ENCODE measurements at regions not wholly inside any gene's neighbourhood (a gene's known extent, or its start where the extent isn't known, plus 50 kb on each side); places are given as distances from the start of the nearest gene placed in this dataset.
"Not testable (repeated sequence)": the region's sequence is repeated elsewhere in the genome, so short reads cannot be mapped to it uniquely, and the experiment has no call there.

DNA sequence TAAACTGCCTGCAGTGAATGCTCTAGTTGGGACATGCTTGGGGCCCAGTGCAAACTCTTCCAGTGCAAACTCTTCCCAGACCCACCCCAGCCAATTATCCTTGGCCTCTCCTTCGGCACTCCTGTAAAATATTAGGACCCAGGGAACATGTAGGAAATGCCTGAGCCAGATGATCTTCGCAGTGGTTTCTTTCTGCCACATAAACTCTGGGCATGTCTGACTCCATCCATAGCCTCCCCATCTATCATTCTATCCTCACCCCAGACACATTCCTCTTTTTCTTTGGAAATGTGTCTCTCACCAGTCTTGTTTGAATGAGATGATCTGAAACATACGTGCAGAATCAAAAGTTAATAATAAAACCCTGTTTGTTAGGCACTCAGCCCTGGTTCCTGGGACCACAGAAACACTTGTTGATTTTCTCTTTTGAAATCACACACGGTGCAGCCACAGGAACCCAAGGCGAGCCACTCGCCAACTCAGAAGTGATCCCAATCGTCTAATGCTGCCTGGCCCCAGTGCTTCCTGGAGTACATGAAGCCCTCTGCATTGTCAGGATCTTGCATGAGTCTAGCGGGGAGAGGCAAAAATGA is 108.9 kb upstream of the CST7 start:
- no peak for DNase-seq

DNA sequence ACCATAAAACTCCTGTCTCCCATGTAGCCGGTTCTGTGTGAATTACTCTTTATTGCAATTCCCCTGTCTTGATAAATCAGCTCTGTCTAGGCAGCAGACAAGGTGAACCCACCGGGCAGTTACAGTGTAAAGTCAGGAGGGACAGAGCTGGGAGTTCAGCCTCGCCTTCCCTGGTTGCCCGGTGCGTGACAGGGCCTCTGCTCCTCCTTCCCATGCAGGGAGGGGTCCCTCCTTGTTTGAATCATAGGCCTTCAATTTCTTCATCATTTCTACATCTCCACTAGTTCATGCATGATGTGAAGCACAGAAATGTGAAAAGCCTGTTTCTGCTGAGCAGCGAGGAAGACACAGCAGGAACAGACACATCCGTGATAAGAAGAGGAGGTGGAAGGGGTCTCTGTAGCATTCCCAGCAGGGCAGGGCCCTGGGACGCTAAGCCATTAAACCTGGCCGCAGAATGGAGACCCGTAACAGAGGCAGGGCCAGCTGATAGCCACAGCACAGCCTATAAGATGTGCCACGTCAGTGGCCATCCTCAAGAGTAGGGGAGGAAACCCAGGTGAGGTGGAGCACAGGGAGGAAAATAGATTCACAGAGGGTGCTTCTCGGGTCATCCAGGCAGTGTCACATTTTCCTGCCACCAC is 106.7 kb upstream of the CST7 start:
- DNase-seq, result no peak

DNA sequence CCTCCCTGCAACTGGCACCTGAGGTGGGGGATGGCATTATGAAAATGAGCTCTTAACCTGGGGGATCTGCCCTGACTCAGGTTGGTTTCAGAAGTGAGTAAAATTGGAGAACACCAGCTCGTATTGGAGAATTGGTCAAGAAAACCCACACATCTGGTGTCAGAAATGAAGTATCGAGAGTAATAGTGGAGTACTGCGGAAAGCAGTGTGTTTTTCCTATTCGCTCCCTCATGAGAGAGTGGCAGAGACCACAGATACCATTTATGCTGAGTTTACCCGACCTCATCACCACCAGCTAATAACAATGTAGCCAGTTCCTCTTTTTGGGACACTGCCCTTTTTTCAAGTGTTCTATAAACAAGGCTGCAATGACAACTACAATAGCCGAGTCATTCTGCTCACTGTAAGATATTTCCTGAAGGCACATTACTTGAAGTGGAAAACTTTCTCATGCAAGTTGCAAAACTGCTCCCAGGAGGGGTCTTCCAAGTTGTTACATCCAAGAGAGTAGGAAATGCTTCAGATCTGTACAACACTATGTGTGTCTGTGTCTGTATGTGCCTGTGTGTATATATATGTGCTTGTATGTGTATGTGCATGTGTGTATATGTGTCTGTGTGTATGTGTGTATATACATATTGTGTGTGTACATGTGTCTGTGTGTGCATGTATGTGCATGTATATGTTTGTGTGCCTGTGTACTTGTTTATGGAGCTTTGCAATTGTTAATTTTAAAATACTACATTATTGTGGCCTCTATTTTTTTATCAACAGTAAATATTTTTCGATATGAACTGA is 106.0 kb upstream of the CST7 start:
- no peak for DNase-seq

DNA sequence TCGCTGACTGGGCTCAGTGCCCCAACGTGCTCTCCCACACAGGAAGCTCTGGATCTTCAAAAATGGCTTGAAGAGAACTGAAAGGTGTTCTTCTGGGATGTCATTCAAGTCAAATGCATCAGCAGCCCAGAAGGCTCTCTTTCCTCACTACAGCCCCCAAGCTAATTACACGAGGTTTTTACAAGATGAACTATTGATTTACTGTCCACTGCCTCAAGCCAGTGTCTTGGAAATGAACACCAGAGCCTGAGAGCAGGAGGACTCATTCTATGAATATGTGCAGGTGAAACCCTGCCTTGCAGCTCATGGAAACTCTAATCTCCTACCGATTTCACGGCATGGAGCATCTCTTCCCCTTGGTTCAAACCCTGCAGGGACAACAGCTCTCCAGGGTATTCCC is 98.9 kb upstream of the CST7 start:
- DNase-seq, result no peak

DNA sequence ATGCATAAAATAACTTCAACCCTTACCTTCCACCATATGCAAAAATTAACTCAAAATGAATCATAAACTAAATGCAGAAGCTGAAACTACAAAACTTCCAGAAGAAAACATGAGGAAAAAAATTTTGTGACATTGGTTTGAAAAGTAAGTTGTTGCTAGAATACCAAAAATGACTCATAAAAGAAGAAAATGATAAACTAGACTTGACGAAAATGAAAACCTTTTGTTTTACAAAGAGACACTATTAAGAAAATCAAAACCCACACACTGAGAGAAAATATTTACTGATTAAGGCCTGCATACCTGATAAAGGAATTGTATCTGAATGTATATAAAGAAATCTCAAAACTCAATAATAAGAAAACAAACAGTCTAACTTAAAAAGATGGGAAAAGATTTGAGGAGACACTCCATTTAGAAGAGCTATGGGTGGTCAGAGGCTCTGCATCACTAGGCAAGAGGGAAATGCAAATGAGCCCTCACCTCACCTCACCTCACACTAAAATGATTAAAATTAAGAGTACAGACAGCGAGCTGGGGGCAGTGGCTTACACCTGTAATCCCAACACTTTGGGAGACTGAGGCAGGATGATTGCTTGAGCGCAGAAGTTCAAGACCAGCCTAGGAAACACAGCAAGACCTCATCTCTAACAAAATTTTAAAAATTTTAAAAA is 97.6 kb upstream of the CST7 start:
- DNase-seq, result no peak

DNA sequence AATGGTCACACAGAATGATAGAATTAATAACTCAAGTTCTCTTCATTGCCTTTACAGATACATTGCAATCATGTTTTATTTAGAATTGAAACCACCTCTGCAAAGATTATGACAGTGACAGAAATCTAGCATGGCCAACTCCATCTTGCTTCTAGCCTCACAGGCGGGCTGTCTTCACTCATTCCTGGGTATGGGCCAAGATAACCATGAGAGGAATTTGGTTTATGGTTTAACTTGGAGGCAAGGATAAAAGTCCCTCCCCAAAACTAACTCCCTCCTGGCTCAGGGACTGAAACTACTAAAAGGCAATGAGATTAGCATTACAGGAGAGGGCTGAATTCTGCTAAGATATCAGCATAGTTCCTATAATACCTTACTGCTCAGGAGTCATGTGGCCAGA is 95.2 kb upstream of the CST7 start:
- DNase-seq, result no peak

DNA sequence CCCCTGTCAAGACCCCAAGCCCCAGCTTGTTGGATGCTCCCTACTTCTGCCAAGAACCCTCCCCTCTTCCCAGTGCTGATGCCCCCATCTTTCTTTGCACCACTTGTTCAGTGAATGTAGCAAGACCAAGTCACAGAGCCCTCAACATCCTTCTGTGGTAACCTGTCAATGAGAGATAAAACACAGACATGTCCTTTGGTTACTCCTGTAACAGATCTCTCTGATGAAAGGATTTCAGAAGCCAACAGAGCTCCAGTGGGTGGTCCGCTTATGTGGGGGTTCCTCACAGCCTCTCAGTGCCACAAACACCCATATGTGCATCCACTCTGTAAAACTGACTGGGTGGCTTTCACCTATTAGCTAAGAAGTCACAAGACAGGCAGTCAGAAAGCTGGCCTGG is 93.2 kb upstream of the CST7 start:
- DNase-seq, result no peak

DNA sequence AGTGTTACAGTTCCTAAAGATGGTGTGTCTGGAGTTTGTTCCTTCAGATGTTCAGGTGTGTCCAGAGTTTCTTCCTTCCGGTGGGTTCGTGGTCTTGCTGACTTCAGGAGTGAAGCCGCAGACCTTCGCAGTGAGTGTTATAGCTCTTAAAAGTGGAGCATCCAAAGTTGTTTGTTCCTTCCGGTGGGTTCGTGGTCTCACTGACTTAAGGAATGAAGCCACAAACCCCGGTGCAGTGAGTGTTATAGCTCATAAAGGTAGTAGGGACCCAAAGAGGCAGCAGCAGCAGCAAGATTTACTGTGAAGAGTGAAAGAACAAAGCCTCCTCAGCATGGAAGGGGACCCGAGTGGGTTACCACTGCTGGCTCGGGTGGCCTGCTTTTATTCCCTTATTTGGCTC is 90.6 kb upstream of the CST7 start:
- DNase-seq, result not testable (repeated sequence)

DNA sequence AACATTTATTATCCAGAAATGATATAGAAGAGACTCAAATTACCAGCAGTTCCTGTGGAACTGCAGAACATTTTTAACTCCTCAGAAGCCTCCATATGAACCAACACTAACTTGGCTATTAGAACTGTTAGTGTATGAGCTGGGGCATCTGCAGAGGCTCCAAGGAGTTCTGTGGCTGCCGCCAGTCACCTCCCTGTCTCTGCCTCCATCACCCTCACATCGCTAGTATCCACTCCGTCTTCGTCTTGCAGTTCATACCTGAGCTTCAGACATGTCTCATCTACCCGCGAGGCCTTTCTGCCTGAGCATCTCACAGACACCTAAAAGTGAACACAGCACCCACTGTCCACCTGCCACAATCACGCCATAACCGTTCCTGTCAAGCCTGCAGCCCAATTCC is 89.5 kb upstream of the CST7 start:
- DNase-seq, result no peak

DNA sequence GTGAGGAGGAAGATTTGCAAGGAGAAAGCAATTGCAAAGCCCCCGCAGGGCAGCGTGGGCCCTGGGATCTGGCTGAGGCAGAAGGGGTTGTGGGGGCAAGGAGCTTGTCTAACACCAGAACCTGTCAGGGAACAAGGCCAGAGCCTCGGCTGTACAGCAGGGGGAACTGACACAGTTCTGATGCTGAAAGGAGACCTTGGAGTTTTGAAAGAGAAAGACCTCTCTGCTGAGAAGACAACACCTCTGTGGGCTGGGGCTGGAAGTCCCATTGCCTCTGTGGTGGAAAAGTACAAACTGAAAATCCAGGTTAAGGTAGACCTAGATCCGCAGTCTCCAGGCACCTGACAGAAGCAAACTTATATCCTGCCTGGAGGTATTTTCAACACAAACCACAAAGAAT is 86.9 kb upstream of the CST7 start:
- DNase-seq, result no peak

DNA sequence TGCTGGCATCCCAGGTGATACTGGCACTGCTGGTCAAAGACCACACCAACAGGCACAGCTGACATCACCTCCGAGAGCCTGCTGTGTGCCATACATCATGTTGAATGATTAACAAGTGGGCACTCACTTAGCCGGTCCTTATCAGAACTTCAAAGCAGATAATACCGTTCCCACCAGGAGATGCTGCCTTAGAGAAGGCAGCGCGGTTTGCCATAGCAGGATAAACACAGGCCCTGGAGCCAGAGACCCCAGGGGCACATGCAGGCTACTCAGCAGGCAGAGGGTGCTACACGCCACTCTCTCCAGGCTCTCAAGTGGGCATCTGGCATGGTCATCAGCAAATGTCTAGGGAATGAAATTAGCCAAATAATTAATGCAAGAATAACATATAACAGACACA is 86.5 kb upstream of the CST7 start:
- no peak for DNase-seq

DNA sequence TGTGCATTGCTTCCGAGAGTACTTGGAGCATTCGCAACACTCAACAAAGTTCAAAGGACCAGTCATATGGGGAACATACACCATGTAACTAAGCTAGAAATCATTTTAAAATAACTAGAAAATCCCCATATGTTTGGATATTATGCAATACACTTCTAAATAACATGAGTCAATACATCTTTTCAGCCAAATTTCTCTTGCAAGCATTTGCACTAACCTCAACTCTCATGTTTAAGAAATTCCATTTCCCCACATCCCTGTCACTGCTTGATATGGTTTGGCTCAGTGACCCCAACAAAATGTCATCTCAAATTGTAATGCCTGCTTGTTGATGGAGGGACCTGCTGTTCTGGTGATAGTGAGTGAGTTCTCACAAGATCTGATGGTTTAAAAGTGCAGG is 85.7 kb upstream of the CST7 start:
- no peak for DNase-seq

DNA sequence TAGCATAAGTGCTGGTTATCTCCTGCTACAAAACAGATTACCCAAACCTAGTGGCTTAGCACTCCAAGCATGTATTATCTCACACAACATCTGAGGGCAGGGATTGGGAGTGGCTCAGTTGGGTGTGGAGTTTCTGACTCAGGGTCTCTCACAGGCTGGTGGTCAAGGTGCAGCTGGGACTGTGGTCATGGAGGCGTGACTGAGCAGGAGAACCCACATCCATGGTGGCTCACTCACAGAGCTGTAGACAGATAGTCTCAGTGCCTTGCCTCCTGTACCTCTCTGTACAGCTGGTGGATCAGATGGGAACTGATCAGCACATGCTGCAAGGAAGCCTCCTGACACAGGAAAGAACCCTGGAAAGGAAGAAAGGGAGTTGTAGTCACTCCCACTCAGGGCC is 83.1 kb upstream of the CST7 start:
- no peak for DNase-seq

DNA sequence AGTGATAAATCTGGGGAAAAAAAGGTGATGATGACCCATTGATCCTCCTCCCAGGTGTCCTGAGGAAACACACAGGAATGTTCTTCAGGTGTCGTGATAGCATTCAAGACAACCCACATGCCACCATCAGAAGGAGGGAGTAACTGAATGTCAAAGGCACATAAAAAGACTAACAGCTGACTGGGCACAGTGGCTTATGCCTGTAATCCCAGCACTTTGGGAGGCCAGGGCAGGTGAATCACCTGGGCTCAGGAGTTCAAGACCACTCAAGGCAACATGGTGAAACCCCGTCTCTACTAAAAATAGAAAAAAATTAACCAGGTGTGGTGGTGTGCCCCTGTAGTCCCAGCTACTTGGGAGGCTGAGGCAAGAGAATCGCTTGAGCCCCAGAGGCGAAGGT is 82.3 kb upstream of the CST7 start:
- no peak for DNase-seq

DNA sequence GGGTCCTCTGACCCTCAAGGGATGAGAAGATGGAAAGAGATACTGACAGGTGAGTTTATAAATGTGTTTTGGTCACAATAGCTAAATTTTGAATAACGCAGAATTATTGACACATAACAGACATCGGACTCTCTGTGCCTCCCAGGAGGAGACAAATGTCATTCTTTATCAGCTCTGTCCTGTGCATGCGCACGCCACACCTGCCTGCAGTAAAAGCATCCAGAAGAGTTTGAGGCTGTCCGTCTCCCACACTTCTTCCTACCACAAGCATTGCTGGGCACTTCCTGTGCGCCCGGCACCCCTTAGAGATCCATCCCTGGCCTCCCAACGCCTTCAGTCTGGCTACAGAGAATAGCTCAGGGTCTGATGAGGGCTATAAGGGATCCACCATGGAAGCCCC is 81.5 kb upstream of the CST7 start:
- DNase-seq, result no peak

DNA sequence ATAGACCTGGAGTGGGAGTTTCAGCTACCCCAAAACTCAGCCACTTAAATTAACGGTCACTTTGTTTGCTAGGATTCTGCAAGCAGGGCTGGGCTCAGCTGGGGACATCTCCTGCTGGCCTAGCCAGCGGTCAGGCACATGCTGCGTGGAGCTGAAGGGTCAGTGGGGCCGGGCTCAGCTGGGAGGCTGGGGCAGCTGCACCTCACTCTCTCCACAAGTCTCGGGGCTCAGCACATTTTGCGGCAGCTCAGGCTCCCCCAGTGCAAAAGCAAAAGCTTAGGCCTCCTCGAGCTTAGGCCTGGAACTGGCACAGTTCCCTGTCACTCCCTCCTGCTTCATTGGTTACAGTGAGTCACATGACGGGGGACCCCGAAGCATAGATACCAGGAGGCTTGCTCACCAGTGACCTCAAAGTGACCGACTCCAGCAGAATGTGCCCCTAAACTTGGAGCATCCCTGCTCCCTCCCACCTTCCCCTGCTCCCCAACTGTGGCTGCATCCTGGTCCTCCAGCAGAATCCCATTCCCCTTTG is 80.6 kb upstream of the CST7 start:
- no peak for DNase-seq

DNA sequence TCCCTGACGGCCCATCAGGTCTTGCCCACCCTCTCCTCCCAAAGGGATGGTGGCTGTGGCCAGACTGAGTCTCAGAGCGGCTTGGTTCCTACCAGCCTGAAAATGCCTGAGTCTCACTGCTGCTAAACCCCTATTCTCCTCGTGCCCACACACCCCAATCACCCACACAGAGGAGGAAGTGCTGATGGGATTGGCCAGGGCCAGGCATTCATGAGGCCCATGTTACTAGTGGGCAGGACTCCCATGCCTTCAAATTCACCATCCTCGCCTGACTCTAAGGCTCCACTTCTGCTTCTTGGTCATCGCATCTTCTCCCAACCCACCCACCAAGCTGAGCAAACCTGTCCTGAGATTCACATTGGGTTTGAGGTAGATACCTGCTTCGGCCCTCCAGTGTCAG is 80.1 kb upstream of the CST7 start:
- DNase-seq, result no peak

DNA sequence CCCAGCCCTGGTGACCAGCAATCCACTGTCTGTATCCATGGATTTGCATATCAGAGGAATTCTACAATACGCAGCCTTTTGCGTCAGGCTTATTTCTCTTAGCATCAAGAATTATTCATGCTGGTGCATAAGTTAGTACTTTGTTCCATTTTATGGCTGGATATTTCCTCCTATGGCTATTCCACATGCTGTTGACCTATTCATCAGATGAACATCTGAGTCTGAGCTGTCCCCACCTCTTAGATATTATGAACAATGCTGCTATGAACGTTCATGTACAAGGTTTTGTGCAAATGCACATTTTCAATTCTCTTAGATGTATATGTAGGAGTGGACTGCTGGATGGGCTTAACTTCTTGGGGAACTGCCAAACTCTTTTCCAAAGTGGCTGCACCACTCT is 79.0 kb upstream of the CST7 start:
- DNase-seq, result no peak

DNA sequence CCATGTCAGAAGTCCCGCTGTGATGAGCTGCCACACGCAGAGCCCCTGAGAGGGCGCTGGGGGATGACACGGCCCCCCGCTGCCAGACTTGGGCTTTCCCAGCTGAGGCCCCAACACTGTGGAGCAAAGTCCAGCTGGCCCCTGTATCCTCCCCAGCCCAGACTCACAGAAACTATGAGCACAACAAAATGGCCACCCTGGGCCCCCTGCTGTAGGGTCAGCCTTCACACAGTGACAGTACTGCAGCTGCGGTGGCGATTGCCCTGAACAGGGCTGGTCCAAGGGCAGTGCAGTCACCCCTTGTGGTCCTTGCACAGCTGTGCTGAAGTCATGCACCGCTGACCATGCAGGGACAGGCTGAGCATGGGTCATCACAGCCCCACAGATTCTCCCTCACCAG is 78.2 kb upstream of the CST7 start:
- DNase-seq, result no peak

DNA sequence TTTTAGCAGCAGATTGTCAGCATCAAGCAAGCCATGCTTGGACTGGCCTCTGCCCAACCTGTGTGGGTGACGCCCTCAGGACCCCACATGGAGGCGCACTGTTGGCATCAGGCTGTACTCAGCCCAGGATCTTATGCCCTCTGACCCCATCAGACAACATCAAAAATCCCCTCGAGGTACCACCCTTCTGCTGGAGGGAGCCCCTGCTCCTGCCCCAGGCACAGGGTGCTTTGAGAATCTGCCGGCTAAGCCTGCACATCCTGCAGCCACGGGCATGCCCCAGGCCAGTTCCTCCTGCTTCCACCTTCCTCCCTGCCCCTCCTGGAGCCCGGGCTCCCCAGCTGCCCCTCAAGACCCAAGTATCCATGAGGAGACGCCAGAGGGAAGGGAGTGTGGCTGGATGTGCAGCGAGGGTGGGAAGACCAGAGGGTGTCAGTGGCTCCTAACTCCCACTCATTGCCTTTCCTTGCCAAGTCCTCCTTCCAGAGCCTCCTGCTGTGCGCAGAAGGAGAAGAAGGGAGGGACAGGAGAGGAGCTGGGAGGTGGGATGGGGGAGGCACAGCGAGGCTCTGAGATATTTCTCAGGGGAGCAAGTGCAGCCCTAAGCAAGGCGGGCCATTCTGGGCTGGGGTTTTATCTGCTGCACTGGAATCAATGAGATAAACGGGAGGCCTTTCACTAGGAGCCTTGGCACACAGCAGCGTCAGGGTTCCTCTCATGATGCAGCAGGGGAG is 77.4 kb upstream of the CST7 start:
- no peak for DNase-seq

DNA sequence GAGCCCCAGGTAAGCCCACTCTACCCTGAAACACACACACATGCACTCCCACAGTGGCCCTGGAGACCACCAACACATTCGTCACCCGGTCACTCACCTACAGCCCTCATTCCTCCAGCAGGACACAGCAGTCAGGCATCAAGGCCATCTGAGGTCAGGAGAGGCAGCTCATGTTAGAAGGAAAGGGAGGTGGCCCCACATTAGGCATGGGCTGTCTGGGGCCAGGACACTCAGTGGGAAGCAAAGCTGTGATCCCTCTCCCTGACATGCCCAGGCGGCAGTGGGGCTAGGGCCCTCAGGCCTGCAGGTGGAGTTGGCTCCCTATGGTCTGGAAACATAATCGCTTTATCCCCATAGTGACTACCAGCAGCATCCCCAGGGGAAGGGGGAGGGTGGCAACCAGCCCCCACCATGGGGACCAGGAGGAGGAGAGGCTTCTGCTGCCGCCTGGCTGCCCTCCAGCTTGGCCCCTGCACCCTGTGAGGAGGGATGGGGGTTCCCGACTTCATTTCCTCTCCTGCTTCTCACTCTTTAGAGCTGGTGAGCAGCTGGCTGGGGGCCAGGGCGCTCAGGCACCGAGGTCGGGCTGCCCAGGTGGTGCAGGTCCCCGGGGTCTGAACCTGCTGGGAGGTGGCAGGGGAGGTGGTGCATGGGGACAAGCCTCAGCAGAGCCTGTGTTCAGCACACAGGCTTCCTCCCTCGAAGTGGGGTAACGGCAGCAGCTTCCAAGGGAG is 76.6 kb upstream of the CST7 start:
- no peak for DNase-seq

DNA sequence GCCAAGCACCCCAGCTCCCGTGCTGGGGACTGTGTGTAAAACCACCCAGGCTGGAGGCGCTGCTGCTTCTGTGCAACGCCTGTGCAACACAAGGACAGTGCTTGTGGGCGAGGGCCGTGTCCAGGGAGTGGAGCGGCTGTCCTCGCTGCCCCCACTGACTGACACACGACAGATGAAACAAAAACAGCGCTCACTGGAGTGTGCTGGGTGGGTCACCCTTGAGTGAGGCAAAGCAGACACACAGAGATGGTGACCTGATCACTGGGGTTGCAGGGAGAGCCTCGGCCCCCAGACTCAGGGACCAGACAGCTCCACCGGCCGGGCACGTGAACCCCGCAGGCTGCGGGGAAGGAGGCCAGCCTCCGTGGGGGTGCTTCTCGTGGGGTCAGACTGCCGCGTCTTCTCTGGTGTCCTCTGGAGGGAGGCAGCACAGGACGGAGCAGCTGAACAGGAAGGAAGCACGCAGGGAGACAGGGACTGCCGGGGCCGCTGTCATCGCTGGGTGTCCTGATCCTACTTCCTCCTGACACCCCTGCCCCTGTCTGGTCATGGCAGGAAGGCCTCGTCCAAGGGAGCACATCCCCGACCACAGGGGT is 75.9 kb upstream of the CST7 start:
- no peak for DNase-seq

Data from activated CD4-positive, alpha-beta T cell treated with anti-CD3 and anti-CD28 coated beads, Interleukin-2, amount 50 U/mL, for 48 hours (primary cell).